NCI-H82 treated with DMSO at 0.1 percent for 48 hours (cell line): ENCODE measurements at regions not wholly inside any gene's neighbourhood (a gene's known extent, or its start where the extent isn't known, plus 50 kb on each side); places are given as distances from the start of the nearest gene placed in this dataset.

Experiments
- DNase-seq: peaks from one replicate; lab custom pipeline; 2025; ENCODE audit not compliant: unreplicated experiment; lab: John Stamatoyannopoulos, UW

- DNase-seq = no peak
These were observed 551.1 kb downstream of the BCL11A start for GRCh38 chr2:60002183-60002867.

DNA sequence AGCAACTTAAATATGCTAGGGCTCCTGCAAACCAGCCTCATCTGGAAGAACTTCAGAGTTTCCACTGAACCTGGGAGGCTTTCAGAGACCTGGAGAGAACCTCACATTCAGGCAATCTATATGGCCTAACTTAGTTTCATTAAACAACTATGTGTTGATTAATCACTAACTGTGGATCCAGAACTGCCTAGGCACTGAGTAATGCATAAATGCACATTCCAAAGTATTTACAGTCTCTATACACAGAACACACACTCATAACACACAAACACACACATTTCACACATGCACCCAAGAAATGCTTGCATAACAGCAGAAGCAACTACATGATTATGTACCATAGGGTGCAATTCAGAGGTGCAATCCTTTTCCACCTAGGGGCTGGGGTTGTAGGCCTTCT is 552.8 kb downstream of the BCL11A start:
- no peak for DNase-seq

DNA sequence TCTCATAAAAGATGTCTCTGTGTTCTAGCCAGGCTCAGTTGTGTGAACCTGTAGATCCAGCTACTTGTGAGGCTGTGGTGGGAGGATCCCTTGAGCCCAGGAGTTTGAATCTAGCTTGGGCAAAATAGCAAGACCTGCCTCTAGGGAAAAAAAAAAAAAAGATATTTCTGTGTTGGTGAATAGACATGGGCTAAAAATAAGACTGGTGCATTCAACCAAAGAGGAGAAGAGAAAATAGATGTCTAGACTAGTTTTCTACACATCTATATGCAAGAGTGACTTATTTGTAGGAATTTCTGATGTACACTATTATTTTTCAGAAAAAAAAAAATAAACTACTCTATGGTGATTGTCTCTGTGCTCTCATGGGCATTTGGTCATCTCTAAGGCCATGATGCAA is 555.1 kb downstream of the BCL11A start:
- DNase-seq = no peak

- DNase-seq = no peak
These were observed 556.1 kb downstream of the BCL11A start for GRCh38 chr2:59997371-59997770.

DNA sequence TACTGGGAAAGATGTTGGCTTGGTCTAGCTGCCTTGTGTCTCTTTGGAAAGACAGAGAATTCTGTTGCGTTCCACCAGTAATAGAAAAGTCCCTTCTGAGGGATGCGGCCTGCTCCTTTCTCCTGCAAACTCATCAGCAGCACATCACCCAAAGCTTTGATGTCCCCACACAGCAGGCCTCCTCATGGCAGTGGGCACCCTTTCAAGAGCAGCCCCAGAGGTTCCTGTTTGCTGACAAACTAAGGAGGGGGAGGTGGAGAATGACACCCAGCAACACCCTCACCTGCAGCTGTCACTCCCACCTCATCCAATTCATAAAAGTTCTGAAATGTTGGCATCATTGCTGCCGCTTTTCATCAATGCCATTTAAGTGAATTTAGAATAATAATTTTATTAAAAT is 556.6 kb downstream of the BCL11A start:
- DNase-seq = no peak

DNA sequence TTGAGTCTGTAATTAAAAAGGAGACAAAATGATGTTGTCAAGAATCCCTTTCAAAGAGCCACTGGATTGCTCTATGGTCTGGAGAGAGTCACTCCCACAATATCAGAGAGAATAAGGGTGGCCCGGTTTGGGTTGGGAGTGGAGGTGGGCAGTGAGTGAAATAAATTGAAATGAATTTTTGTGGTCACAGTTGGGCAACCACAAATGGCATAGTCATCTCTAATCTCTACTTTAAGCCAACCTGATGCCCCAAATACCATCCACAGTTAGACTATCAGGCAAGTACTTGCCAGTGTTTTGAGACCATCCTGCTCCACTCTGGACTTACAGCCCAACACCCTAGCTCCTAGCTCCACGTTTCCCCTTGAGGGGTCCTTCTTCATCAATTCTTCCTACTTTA is 559.7 kb downstream of the BCL11A start:
- DNase-seq = no peak

GRCh38 chr2:59988341-59988740 is 565.1 kb downstream of the BCL11A start:
- DNase-seq = no peak

DNA sequence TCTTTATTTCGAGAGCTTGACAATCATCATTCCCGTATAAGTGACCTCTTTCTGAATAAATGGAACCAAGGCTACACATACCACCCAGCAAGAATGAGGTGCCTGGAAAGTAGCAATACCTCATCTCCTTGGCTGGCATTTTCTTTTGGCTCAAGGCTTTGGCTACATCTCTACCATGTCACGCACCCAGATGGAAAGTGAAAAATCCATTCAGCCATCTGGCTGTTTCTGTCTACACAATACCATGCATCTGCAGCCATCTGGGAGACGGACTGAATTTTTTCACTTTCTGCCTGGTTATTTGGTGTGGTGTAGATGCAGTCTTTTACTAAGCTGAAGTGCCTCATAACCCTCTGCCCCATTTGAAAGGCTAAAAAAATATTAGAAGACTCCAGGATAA is 566.9 kb downstream of the BCL11A start:
- no peak for DNase-seq

GRCh38 chr2:59985923-59986322 is 567.5 kb downstream of the BCL11A start:
- DNase-seq = no peak

DNA sequence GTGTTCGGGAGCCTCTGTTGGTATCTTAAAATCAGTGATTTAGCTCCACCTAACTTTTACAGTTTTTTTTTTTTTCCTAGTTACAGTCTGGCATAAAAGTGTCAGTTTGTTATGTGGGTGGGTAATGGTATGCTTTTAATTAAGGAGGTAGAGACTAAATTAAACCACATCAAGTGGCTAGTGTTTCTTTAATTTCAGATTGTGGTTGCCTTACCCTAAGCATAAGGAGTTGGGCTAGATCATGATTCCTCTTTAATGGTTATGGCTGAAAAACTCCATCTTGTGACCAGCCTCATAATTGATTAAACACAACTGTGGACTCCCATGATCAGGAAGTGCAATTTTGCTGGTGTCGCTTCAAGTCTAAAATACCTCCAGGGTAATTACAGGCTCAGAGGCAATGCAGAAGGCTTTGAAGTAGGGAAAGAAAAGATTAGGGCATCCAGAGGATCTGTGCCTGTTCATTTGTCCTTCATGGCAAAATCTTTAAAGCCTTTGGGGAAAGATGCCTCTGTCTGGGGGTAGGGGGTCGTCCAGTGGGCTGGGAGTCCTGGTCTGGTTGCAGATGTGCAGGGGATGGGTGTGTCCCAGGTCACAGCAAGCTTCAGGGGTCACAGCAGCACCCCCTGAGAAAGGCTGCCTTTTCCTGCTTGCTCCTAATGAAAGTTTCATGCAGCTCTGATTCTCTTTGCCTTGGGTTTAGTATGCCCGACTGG is 579.2 kb downstream of the BCL11A start:
- DNase-seq = no peak

GRCh38 chr2:59969161-59969560 is 584.3 kb downstream of the BCL11A start:
- no peak for DNase-seq

DNA sequence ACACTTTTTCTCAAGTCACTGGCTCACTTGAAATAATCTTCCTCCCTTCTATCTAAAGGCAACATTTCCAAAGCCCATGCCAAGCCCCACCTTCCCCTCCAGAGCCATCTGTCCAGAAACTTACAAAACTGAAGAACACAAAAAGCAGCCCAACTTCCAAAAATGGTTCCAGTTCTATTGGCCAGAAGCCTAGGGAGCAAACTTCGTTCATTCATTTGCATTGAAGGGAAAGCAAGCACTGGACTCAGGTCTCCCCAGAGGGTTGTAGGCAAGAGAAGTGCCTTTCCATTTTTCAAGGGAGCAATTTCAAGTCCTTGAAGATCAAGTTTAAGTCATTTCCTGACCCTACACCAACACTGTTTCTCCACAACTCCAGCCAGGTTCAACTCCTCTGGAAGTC is 585.0 kb downstream of the BCL11A start:
- DNase-seq = no peak

GRCh38 chr2:59967691-59968090 is 585.8 kb downstream of the BCL11A start:
- no peak for DNase-seq

GRCh38 chr2:59963157-59963556 is 590.3 kb downstream of the BCL11A start:
- no peak for DNase-seq

DNA sequence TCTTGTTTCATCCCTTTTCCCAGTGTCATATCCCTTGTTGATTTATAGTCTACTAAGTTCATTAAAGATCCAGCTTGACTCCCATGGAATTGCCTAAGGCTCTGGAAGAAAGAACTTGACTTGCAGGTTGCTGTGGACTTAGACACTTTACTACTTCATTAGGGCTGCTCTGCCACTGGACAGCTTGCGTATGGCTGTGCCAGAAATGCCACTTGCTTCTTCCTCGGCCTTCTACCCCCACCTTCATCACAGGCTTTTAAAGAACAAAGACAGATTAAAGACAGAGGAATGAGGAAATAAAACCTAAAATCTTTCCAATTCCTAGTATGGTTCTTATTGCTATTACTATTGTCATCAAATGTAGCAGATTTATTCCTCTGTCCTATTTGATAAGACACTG is 591.7 kb downstream of the BCL11A start:
- DNase-seq = no peak

- no peak for DNase-seq
These were observed 593.5 kb downstream of the BCL11A start for GRCh38 chr2:59959944-59960343.

DNA sequence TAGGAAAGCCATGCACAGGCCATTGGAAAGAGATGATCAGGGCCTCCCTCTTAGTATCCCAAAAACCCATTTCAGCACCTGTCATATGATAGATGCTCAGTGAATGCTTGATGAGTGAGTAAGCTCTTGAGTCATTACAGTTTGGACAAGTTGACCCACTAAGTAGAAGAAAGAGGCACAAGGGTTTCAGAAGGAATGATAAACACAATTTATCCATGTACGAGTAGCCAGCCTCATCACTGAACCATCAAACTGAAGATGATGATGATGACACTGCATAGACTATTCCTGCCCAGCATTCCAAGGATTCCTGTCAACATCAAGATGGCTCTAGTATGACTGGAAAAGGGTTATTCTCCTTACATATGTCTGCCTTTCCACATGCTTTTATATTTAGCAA is 596.0 kb downstream of the BCL11A start:
- no peak for DNase-seq

DNA sequence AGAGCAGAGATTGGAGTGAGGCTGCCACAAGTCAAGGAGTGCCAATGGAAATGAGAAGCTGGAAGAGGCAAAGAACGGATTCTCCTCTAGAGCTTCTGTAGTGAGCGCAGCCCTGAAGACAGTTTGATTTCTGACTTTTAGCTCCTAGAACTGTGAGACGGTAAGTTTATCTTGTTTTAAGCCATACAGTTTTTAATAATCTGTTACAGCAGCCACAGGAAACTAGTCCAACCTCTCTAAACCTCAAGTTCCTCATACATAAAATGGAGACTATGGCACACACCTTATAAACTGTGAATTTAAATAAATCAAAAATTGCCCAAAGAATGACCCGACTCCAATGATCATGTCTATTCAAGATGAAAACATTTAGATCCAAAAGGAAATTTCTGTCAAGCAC is 596.5 kb downstream of the BCL11A start:
- DNase-seq = no peak

DNA sequence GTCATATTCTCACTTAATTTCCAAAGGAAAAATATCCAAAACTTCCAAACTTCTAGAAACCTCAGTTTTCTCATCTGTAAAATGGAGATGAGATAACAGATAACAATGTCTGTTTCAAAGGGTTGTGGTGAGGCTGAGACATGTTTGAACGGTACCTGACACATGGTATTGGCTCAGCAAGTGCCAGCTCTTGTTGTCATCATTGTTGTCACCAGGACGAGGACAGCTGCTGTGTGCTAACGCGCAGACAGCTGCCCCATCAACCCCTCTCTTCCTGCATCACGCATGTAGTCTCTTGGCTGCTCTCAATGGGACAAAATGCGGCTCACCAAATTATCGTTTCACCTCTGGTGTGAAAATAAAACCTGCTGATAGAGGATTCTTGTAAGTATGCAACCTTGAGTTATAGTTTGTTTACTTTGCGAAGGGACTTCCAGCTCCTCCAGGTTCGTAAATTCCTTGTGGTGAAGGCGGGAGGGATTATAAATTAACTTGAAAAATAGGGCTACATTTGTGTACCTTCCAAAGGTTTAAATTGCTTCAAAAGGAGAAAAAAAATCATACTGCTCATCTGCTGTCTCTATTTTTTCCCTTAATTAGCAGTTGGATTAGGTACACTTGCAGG is 605.4 kb downstream of the BCL11A start:
- no peak for DNase-seq

DNA sequence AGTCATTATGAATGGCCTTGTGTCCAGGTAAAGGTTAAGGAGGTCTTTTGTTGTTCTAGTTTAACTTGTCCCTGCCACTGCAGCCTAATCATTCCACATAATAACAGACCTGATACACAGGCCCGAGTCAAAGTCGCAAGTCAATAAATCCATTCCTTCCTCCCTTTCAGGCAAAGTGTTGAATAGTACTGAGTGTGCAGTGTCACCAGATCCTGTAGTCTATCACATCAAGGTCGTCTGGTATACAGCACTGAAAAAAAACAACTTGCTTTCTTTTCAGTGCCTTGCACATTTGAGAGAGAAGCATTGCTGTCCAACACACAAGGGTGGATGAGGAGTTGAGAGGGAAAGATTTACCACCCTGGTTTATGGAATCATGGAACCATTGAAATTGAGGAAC is 606.2 kb downstream of the BCL11A start:
- no peak for DNase-seq

GRCh38 chr2:59939236-59939635 is 614.2 kb downstream of the BCL11A start:
- no peak for DNase-seq

GRCh38 chr2:59938181-59938580 is 615.3 kb downstream of the BCL11A start:
- no peak for DNase-seq
